Adrenal gland (tissue), 9 donors: ENCODE measurements at regions not wholly inside any gene's neighbourhood (a gene's known extent, or its start where the extent isn't known, plus 50 kb on each side); places are given as distances from the start of the nearest gene placed in this dataset.
A peak's percentile ranks its signal among the peaks of the same experiment; 100 is the strongest.
"Not testable (repeated sequence)": the region's sequence is repeated elsewhere in the genome, so short reads cannot be mapped to it uniquely, and the experiment has no call there.

Experiments used
- DNase-seq, 7 donors: peaks; one replicate each; pipeline ENCODE4 v3.0.0-alpha.2; 2019 to 2020
- H3K27ac ChIP-seq, 5 donors: fragments of 200-600 bp; sonication (generic) in 4 of 5; 1 replicate in 3 of 5; 2 replicates in 2 of 5; pipeline versions ENCODE4 v1.5.1 to v1.8.0; 2016 to 2020; ENCODE audit warnings: mild to moderate bottlenecking in 1 of 5
- H3K27me3 ChIP-seq: fragments of 200-600 bp; 2 replicates; pipeline ENCODE4 v1.8.0; 2021
- H3K36me3 ChIP-seq, 2 donors: fragments of 200-600 bp; replicated peaks in 1 of 2; 1 replicate in 1 of 2; 2 replicates in 1 of 2; pipeline versions ENCODE4 v1.5.1 to v1.8.0; 2018 to 2022
- H3K4me1 ChIP-seq, 2 donors: fragments of 200-600 bp; replicated peaks in 1 of 2; 1 replicate in 1 of 2; 2 replicates in 1 of 2; pipeline versions ENCODE4 v1.5.1 to v1.8.0; 2018 to 2021
- H3K4me3 ChIP-seq, 4 donors: fragments of 200-600 bp; sonication (generic) in 3 of 4; one replicate each; pipeline ENCODE4 v1.5.1; 2016 to 2018
- H3K9me3 ChIP-seq, 3 donors: fragments of 200-600 bp; sonication (generic) in 1 of 3; replicated peaks in 1 of 3; 1 replicate in 2 of 3; 2 replicates in 1 of 3; pipeline versions ENCODE4 v1.5.1 to v1.8.0; 2016 to 2021
- POLR2A ChIP-seq, 2 donors: fragments of 450-650 bp; IDR thresholded peaks; one replicate each; pipeline ENCODE4 v1.6.1; 2017; ENCODE audit warnings: antibody characterized with exemption in 2 of 2, mild to moderate bottlenecking in 2 of 2, moderate library complexity in 1 of 2
- WGBS, 4 donors: extraction: QIAGEN DNeasy Blood & Tissue Kit in 2 of 4; methylation state at CpG; one replicate each; pipeline versions ENCODE4 v1.1.5 to v1.1.7; 2013 to 2017; 5-methylcytosine and 5-hydroxymethylcytosine counted together
- intact Hi-C, 2 donors: fragments of 100-400 bp; cut with DNase I; formaldehyde crosslinking; loops; one replicate each; pipeline versions ENCODE4 v1.14.1 to v1.15.0; 2022 to 2023
- TF ChIP-seq, protein P1 (sequence below), 6 experiments: fragments of 450-650 bp in 4 of 6; fragments of 200-600 bp in 2 of 6; sonication (generic) in 1 of 6; IDR thresholded peaks; 1 replicate in 5 of 6; 2 replicates in 1 of 6; pipeline versions ENCODE4 v1.5.1 to v1.8.0; 2016 to 2021; ENCODE audit warnings: antibody characterized with exemption in 6 of 6, mild to moderate bottlenecking in 2 of 6, moderate library complexity in 1 of 6
- donor health status: healthy with polysubstance abuse.
- donor health status: Bipolar disorder and iron deficiency.
- donor health status: DM: yes; HTN: yes; CAD: no.
- donor health status: DM: no; HTN: no; CAD: no.
- donor health status: DM: no; HTN: no; CAD: no.

DNA sequence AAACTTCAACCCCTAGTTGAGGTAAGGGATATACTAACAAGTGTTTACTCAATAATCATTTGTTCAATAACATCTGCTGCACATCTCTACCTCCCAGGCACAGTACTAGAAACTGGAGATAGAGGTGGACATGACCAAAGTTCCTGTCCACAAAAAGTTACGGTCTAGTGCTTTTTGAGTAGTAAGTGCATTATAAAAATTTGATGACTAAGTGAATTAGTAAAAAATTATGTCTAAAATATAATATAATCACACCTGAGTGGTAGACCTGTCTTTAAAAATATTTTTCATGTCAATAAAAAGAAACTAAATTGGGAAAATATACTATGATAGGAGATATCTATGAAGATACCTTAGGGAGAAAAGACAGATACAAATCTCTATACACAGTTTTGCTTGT lies 121.5 kb upstream of the FHIT start:
- intact Hi-C loops: no loop called here
- no peaks in the 10 kb centered on the region for H3K27me3 ChIP-seq
- 90 to 100% (median 97%) methylated on average over 1 of the region's 1 CpG for WGBS, 4 donors

DNA sequence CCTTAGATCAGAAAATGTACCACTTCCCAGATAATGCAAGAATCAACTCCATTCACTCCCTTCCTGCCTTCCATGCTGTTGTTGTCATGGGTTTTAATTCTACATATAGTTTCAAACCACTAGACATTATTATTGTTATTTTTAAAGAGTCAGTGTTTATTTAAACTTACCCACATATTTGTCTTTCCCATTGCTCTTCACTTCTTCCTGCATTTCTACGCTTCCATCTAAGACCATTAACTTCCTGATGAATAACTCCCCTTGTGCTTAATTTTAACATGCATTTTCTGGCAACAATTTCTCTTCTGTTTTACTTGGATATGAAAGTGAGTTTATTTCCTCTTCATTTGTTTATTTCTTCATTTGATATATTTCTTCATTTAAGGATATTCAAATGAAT lies 127.1 kb upstream of the FHIT start:
- H3K36me3 ChIP-seq: no peaks in the 10 kb centered on the region
- no peak overlapping the region for H3K4me3 ChIP-seq
- intact Hi-C loops: no loop called here
- H3K27ac ChIP-seq: no peak overlapping the region
- no peak for DNase-seq
- H3K4me1 ChIP-seq: no peaks in the 10 kb centered on the region
- no peaks in the 10 kb centered on the region for H3K27me3 ChIP-seq
- no peaks in the 10 kb centered on the region for H3K9me3 ChIP-seq
- WGBS, 4 donors: 68 to 90% (median 71%) methylated on average over 1 of the region's 1 CpG
- TF ChIP-seq, protein P1, sequence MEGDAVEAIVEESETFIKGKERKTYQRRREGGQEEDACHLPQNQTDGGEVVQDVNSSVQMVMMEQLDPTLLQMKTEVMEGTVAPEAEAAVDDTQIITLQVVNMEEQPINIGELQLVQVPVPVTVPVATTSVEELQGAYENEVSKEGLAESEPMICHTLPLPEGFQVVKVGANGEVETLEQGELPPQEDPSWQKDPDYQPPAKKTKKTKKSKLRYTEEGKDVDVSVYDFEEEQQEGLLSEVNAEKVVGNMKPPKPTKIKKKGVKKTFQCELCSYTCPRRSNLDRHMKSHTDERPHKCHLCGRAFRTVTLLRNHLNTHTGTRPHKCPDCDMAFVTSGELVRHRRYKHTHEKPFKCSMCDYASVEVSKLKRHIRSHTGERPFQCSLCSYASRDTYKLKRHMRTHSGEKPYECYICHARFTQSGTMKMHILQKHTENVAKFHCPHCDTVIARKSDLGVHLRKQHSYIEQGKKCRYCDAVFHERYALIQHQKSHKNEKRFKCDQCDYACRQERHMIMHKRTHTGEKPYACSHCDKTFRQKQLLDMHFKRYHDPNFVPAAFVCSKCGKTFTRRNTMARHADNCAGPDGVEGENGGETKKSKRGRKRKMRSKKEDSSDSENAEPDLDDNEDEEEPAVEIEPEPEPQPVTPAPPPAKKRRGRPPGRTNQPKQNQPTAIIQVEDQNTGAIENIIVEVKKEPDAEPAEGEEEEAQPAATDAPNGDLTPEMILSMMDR (IDR thresholded peaks at IDR 0.05): no peak
- TF ChIP-seq POLR2A (IDR thresholded peaks at IDR 0.05): no peak

More for the DNA sequence above, 121.5 kb upstream of the FHIT start:
- no peak for DNase-seq
- no peak for TF ChIP-seq POLR2A (IDR thresholded peaks at IDR 0.05)
- TF ChIP-seq, protein P1 (IDR thresholded peaks at IDR 0.05): no peak
- no peak overlapping the region for H3K4me3 ChIP-seq
- no peaks in the 10 kb centered on the region for H3K9me3 ChIP-seq
- no peak overlapping the region for H3K27ac ChIP-seq
- no peaks in the 10 kb centered on the region for H3K4me1 ChIP-seq
- H3K36me3 ChIP-seq: no peaks in the 10 kb centered on the region

DNA sequence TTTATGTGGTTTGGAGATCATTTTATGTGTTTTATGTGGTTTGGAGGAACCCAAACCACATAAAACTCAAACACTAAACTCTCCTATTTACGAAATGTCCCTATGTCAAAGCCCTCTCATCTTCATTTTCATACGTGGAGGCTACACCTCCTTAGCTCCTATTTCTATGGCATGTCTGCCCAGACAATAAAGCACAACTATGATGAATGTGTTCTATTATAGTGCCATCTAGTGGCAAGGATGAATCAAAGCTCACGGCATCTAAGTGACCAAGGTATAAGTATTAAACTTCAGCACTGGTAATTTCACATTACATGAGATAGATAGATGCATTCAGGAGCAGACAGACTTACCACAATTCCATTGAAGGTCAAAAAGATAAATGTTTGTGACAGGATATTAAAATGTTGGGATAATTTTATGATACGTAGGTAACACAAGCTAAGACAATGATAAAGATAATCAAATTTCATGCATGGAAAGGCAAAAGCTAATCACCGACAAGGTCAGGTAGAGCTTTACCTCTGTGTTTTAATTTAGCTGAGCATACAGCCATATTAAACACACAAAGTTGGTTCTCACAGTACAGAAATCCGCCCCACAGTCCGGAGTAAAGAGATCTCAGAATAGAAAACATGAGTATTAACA lies 130.6 kb upstream of the FHIT start:
- DNase-seq: peak in 2 of 7 donors; percentile 14 to 24
- WGBS, 4 donors: 57 to 69% (median 67%) methylated on average over 7 of the region's 7 CpGs
- Histone ChIP-seq H3K36me3 (no peaks in the 10 kb centered on the region), H3K27ac (no peak overlapping the region), H3K9me3 (no peaks in the 10 kb centered on the region), H3K27me3 (no peaks in the 10 kb centered on the region), H3K4me1 (no peaks in the 10 kb centered on the region), H3K4me3 (no peak overlapping the region)
- intact Hi-C loops: no loop called here
- TF ChIP-seq POLR2A (IDR thresholded peaks at IDR 0.05): no peak
- TF ChIP-seq, protein P1 (IDR thresholded peaks at IDR 0.05): peak; percentile 63 to 77 (median 69)

DNA sequence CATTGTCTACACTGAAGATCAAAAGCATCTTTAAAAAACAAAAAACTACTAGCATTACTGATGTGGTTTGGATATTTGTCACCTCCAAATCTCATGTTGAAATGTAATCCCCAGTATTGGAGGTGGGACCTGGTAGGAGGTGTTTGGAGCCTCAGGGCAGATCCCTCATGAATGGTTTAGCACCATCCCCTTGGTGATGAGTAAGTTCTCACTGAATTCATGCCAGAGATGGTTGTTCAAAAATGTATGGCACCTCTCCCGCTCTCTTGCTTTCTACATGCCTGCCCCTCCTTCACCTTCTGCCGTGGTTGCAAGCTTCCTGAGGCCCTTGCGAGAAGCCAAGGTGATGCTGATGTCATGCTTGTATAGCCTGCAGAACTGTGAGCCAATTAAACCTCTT lies 136.6 kb upstream of the FHIT start:
- Histone ChIP-seq H3K36me3 (no peaks in the 10 kb centered on the region), H3K9me3 (no peaks in the 10 kb centered on the region), H3K27ac (no peak overlapping the region), H3K4me3 (no peak overlapping the region), H3K27me3 (no peaks in the 10 kb centered on the region), H3K4me1 (no peaks in the 10 kb centered on the region)
- 75 to 86% (median 83%) methylated on average over 3 of the region's 3 CpGs for WGBS, 4 donors
- DNase-seq: no peak
- TF ChIP-seq, protein P1 (IDR thresholded peaks at IDR 0.05): no peak
- TF ChIP-seq POLR2A (IDR thresholded peaks at IDR 0.05): no peak
- intact Hi-C loops: no loop called here

DNA sequence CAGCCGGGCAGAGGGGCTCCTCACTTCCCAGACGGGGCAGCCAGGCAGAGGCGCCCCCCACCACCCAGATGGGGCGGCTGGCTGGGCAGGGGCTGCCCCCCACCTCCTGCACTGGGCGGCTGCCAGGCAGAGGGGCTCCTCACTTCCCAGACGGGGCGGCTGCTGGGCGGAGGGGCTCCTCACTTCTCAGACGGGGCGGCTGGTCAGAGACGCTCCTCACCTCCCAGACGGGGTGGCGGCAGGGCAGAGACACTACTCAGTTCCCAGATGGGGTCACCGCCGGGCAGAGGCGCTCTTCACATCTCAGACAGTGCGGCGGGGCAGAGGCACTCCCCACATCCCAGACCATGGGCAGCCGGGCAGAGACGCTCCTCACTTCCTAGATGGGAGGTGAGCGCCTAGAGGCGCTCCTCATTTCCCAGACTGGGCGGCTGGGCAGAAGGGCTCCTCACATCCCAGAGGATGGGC lies 142.3 kb upstream of the FHIT start:
- H3K27ac ChIP-seq, H3K9me3 ChIP-seq, H3K27me3 ChIP-seq, DNase-seq, H3K4me1 ChIP-seq, H3K36me3 ChIP-seq, H3K4me3 ChIP-seq, intact Hi-C loops: not testable (repeated sequence)
- 90 to 99% (median 95%) methylated on average over 20 to 23 of the region's 23 CpGs; no CpG with 5 or more reads in 1 of the 4 donors for WGBS, 4 donors
